K562 (cell line): ENCODE measurements at regions not wholly inside any gene's neighbourhood (a gene's known extent, or its start where the extent isn't known, plus 50 kb on each side); places are given as distances from the start of the nearest gene placed in this dataset.

Experiments
- ATAC-seq: fragments of 200-7000 bp; cut with Tn5 transposase; 3 replicates; pipeline ENCODE4 v1.9.1; 2020; ENCODE audit warnings: moderate library complexity
- BruUV-seq: library from RNA; stranded (reverse); fragments of 400-500 nt; replicated peaks from 2 replicates; lab custom pipeline; 2021; lab: Mats Ljungman, UMichigan
- CTCF ChIA-PET: fragments of 300-600 bp; formaldehyde crosslinking; extraction: SDS; loops from one replicate; lab custom pipeline; 2021; ENCODE audit warnings: low intra/inter-chr PET ratio; lab: Yijun Ruan, JAX
- POLR2A ChIA-PET: fragments of 300-600, 350-650 bp; sonication (Branson Sonifier 250); formaldehyde crosslinking; extraction: SDS; loops from one replicate; lab custom pipeline; 2021; ENCODE audit warnings: antibody characterized with exemption, inconsistent platforms; lab: Yijun Ruan, JAX
- DNase-seq, 4 experiments: peaks; one replicate each; pipeline versions ENCODE4 v3.0.0 to v3.0.0-alpha.2; 2011 to 2018; ENCODE audit warnings: low spot score in 3 of 4, mixed read lengths in 3 of 4; ENCODE audit errors: extremely low read depth in 1 of 4
- FAIRE-seq: peaks from 2 replicates; lab custom pipeline; 2011; peaks lifted over from hg19 to GRCh38; lab: Jason Lieb, UNC
- H2AFZ ChIP-seq: 2 replicates; pipeline ENCODE4 v1.6.0; 2011; ENCODE audit warnings: low read depth, low read length, control low read depth, inconsistent platforms
- H3K27ac ChIP-seq: fragments of 200-600 bp; 3 replicates; pipeline ENCODE4 v1.8.0; 2011; ENCODE audit warnings: low read depth, mild to moderate bottlenecking, control low read depth, inconsistent platforms, low read length, moderate library complexity, mixed read lengths; ENCODE audit errors: extremely low read depth
- H3K27me3 ChIP-seq, 2 experiments: fragments of 300-600 bp in 1 of 2; 2 replicates in 1 of 2; 3 replicates in 1 of 2; pipeline versions ENCODE4 v1.6.0 to v1.8.0; 2011; ENCODE audit warnings: inconsistent platforms in 2 of 2, low read length in 2 of 2, mild to moderate bottlenecking in 1 of 2, mixed read lengths in 1 of 2, moderate library complexity in 1 of 2; ENCODE audit not compliant: control insufficient read depth in 2 of 2, insufficient read depth in 2 of 2
- H3K36me3 ChIP-seq: fragments of 300-600 bp; 3 replicates; pipeline ENCODE4 v1.8.0; 2011; ENCODE audit warnings: mild to moderate bottlenecking, low read length, inconsistent platforms; ENCODE audit not compliant: control insufficient read depth, insufficient read depth
- H3K4me1 ChIP-seq, 2 experiments: fragments of 200-600 bp in 1 of 2; replicated peaks in 1 of 2; 2 replicates in 1 of 2; 3 replicates in 1 of 2; pipeline versions ENCODE4 v1.5.1 to v1.8.0; 2011; ENCODE audit warnings: inconsistent platforms in 2 of 2, low read length in 2 of 2, mild to moderate bottlenecking in 1 of 2, mixed read lengths in 1 of 2, moderate library complexity in 1 of 2; ENCODE audit not compliant: control insufficient read depth in 2 of 2, insufficient read depth in 2 of 2
- H3K4me2 ChIP-seq: 2 replicates; pipeline ENCODE4 v1.6.1; 2011; ENCODE audit warnings: low read length, control low read depth, inconsistent platforms, mixed read lengths; ENCODE audit not compliant: insufficient read depth
- H3K4me3 ChIP-seq: fragments of 200-600 bp; sonication (generic), shearing (Covaris generic); 2 replicates; pipeline ENCODE4 v1.5.1; 2016; ENCODE audit warnings: control low read depth, inconsistent platforms
- H3K79me2 ChIP-seq: fragments of 200-600 bp; 3 replicates; pipeline ENCODE4 v1.8.0; 2011; ENCODE audit warnings: low read length, inconsistent platforms; ENCODE audit not compliant: control insufficient read depth, insufficient read depth
- H3K9ac ChIP-seq, 2 experiments: 2 replicates each; pipeline versions ENCODE4 v1.6.0 to v1.6.1; 2011; ENCODE audit warnings: low read depth in 2 of 2, low read length in 2 of 2, control low read depth in 1 of 2, inconsistent platforms in 1 of 2, mild to moderate bottlenecking in 1 of 2, mixed read lengths in 1 of 2; ENCODE audit not compliant: insufficient read depth in 1 of 2
- H3K9me1 ChIP-seq: one replicate; pipeline ENCODE4 v1.6.0; 2011; ENCODE audit warnings: inconsistent platforms, mild to moderate bottlenecking, low read length, moderate library complexity; ENCODE audit not compliant: control insufficient read depth, insufficient read depth
- H3K9me3 ChIP-seq: replicated peaks from 2 replicates; pipeline ENCODE4 v1.5.1; 2011; ENCODE audit warnings: low read depth, low read length, inconsistent platforms; ENCODE audit not compliant: control insufficient read depth, insufficient read depth
- H4K20me1 ChIP-seq: replicated peaks from 2 replicates; pipeline ENCODE4 v1.6.1; 2011; ENCODE audit warnings: low read length, inconsistent platforms, mixed read lengths; ENCODE audit not compliant: control insufficient read depth, insufficient read depth
- ARNT ChIP-seq, 2 experiments: fragments of 450-650 bp; IDR thresholded peaks; 2 replicates each; pipeline ENCODE4 v1.6.1; 2016; ENCODE audit warnings: mild to moderate bottlenecking in 1 of 2
- BRD4 ChIP-seq: fragments of 200-600 bp; sonication (generic); IDR thresholded peaks from 2 replicates; pipeline ENCODE4 v1.6.1; 2017; ENCODE audit warnings: inconsistent platforms
- FOXJ2 ChIP-seq: fragments of 200-800 bp; sonication (Bioruptor generic); IDR thresholded peaks from 2 replicates; pipeline ENCODE4 v1.6.1; 2016; ENCODE audit warnings: missing genetic modification characterization, missing compliant biosample characterization
- GABPB1 ChIP-seq: sonication (generic); formaldehyde crosslinking; IDR thresholded peaks from 2 replicates; pipeline ENCODE4 v1.8.0; 2022; ENCODE audit warnings: mild to moderate bottlenecking, missing genetic modification reagents
- HNRNPUL1 ChIP-seq: fragments of 200-400 bp; formaldehyde crosslinking; IDR thresholded peaks from 2 replicates; pipeline ENCODE4 v1.6.1; 2017; ENCODE audit warnings: low read length
- KAT7 ChIP-seq: sonication (generic); formaldehyde crosslinking; IDR thresholded peaks from 2 replicates; pipeline ENCODE4 v1.8.0; 2022; ENCODE audit warnings: missing genetic modification reagents, mild to moderate bottlenecking, borderline replicate concordance
- ZNF561 ChIP-seq: fragments of 450-650 bp; formaldehyde crosslinking; conservative IDR thresholded peaks from 2 replicates; pipeline ENCODE4 v1.4.0; 2020; ENCODE audit warnings: mild to moderate bottlenecking, moderate library complexity
- in situ Hi-C: fragments of 300-500 bp; cut with MboI; formaldehyde crosslinking; loops from 4 replicates; pipeline ENCODE4 v1.15.0; 2018; ENCODE audit warnings: inconsistent platforms, mixed read lengths
- intact Hi-C: fragments of 100-400 bp; cut with micrococcal nuclease; formaldehyde crosslinking; loops from 2 replicates; pipeline ENCODE4 v1.14.2; 2022
- TF ChIP-seq, protein P1 (sequence below): sonication (generic); formaldehyde crosslinking; IDR thresholded peaks from 2 replicates; pipeline ENCODE4 v1.8.0; 2023; ENCODE audit warnings: mild to moderate bottlenecking, missing genetic modification reagents

DNA sequence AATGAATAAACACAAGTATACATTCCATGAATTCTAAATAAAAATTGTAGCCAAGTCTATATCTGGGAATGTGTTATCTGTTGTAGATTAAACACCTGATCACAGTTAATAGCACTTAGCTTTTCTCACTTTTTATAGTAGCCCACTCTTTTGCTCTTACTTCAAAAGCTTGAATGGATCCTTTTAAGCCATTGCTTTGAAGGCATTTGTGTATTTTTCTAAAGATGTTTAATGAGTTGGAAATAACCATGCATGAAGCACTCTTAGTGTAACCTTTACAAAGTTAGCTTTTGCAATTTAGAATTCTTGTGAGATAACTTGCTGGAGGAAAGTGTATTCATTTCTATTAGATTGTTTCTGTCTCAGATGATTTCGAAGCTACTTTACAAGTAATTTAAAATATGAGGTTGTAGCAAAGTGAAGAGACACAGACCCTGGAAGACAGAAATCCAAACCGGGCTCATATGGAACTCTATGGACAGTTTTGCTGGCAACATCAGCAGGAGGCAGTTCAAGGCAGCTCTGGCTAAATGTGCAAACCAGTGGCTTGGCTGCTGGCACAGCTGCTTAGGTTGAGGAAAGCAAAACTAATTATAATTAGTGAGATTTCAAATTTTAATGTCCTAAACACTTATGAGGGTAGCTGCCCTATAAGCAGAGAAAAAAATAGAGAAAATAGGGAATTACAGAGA, 469.8 kb upstream of the ZEB2 start (continued):
- TF ChIP-seq HNRNPUL1, result no peak
- TF ChIP-seq, all 486 proteins: peak for 0

DNA sequence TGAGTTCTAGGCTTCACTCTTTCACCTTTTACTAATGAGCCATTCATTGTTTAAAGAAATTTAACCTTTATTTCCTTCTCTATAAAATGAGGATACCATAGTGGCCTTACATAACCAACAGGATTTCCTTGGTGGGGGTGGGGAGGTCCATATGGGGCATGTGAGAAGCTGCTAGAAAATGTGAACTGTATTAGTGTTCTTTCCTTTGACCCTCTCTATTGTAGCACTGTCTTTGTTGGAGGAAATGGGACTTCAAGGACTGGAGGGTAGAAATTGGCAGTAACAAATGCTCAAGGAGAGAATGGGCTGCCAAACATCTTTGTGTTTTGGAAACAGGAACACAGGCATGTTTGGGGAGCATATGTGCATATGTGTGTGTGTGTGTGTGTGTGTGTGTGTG, 468.7 kb upstream of the ZEB2 start:
- no peak for DNase-seq
- Histone ChIP-seq H2AFZ (no peak overlapping the region), H3K4me2 (no peak overlapping the region), H3K9ac (no peak overlapping the region), H3K9me3 (no peaks in the 10 kb centered on the region), H3K27ac (no peak overlapping the region), H4K20me1 (no peaks in the 10 kb centered on the region), H3K4me1 (no peaks in the 10 kb centered on the region), H3K27me3 (no peaks in the 10 kb centered on the region), H3K36me3 (no peaks in the 10 kb centered on the region), H3K9me1 (no peaks in the 10 kb centered on the region), H3K4me3 (no peak overlapping the region), H3K79me2 (no peaks in the 10 kb centered on the region)
- BruUV-seq, result no TSS peak
- CTCF ChIA-PET, result no interaction called here
- intact Hi-C loops (no loop called here), in situ Hi-C loops (no loop called here)
- POLR2A ChIA-PET, result no interaction called here
- no peak for ATAC-seq
- FAIRE-seq, result no peak
- no peak for TF ChIP-seq HNRNPUL1
- TF ChIP-seq ZNF561 (CRISPR knock-in tag), result no peak
- no peak for TF ChIP-seq GABPB1 (CRISPR knock-in tag)
- no peak for TF ChIP-seq FOXJ2 (tag)
- TF ChIP-seq KAT7 (CRISPR knock-in tag), result no peak
- no peak for TF ChIP-seq ARNT (IDR thresholded peaks at IDR 0.05)
- TF ChIP-seq BRD4, result no peak
- TF ChIP-seq, protein P1, sequence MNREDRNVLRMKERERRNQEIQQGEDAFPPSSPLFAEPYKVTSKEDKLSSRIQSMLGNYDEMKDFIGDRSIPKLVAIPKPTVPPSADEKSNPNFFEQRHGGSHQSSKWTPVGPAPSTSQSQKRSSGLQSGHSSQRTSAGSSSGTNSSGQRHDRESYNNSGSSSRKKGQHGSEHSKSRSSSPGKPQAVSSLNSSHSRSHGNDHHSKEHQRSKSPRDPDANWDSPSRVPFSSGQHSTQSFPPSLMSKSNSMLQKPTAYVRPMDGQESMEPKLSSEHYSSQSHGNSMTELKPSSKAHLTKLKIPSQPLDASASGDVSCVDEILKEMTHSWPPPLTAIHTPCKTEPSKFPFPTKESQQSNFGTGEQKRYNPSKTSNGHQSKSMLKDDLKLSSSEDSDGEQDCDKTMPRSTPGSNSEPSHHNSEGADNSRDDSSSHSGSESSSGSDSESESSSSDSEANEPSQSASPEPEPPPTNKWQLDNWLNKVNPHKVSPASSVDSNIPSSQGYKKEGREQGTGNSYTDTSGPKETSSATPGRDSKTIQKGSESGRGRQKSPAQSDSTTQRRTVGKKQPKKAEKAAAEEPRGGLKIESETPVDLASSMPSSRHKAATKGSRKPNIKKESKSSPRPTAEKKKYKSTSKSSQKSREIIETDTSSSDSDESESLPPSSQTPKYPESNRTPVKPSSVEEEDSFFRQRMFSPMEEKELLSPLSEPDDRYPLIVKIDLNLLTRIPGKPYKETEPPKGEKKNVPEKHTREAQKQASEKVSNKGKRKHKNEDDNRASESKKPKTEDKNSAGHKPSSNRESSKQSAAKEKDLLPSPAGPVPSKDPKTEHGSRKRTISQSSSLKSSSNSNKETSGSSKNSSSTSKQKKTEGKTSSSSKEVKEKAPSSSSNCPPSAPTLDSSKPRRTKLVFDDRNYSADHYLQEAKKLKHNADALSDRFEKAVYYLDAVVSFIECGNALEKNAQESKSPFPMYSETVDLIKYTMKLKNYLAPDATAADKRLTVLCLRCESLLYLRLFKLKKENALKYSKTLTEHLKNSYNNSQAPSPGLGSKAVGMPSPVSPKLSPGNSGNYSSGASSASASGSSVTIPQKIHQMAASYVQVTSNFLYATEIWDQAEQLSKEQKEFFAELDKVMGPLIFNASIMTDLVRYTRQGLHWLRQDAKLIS, result no peak
